ENCODE measurements at regions not wholly inside any gene's neighbourhood (a gene's known extent, or its start where the extent isn't known, plus 50 kb on each side); places are given as distances from the start of the nearest gene placed in this dataset.

DNA sequence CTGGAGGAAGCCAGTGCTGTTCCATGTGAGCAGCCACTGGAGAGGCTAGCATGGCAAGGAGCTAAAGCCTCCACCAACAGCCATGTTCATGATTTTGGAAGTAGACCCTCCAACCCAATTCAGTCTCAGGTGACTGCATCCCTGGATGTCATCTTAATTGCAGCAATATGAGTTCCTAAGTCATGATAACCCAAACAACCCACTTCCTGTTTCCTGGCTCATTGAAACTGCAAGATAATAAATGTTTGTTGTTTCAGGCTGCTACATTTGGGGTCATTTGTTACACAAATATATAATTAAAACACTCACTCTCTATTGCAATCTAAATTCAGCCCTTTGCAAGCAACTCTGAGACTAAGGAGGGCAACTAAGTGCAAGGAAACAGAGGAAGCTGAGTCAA, 62.4 kb upstream of the SLC24A5 start:
- DNase-seq: no peak

DNA sequence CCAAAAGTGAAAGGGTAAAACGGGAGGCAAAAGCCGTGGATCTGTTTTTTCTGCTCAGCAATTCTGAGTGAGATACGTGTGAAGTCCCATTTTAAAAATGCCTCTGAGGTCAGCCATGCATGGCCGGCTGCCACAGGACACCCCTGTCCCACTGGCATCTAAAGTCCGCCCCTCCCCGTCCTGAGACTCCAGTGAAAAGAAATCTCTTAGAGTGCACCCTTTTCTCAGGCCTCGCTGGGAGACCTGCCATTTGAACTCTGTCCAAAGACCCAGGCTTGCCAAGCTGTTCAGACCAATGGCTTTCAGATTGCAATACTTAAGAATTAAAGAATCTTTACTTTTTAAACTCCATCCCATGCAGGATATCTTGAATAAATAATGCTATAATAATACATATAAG, 61.0 kb upstream of the SLC24A5 start:
- DNase-seq: no peak

DNA sequence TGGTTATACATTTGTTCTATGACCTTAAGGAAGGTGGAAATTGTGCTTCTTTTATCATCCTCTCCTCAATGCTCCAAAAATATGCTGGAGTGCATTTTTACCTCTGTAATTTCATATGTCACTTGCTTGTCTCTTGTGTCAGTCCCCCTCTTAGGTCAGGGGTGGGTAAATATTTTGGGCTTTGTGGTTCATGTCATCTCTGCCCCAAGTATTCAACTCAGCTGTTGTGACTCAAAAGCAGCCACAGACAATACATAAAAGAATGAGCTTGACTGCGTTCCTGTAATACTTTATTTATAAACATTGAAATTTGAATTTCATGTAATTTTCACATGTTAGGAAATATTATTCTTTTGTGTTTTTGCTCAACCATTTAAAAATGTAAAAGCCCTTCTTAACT, 60.4 kb upstream of the SLC24A5 start:
- DNase-seq: no peak

DNA sequence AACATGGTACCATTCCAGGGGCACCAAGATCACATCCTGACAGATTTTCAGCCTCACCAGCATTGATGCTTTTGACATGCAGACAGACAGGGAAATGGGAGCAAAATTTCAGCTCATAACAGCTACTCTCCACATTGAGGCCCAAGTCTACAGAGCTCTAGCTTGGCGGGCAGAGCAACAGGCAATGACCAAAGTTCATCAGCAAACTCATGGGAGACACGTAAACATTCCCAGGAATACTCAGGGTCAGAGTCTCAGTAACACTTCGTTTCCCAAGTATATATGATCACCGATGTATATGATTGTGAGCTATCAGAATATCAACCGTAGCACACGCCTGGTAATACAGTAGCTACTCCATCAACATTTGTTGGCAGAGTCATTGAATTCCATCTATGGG, 59.2 kb upstream of the SLC24A5 start:
- no peak for DNase-seq

DNA sequence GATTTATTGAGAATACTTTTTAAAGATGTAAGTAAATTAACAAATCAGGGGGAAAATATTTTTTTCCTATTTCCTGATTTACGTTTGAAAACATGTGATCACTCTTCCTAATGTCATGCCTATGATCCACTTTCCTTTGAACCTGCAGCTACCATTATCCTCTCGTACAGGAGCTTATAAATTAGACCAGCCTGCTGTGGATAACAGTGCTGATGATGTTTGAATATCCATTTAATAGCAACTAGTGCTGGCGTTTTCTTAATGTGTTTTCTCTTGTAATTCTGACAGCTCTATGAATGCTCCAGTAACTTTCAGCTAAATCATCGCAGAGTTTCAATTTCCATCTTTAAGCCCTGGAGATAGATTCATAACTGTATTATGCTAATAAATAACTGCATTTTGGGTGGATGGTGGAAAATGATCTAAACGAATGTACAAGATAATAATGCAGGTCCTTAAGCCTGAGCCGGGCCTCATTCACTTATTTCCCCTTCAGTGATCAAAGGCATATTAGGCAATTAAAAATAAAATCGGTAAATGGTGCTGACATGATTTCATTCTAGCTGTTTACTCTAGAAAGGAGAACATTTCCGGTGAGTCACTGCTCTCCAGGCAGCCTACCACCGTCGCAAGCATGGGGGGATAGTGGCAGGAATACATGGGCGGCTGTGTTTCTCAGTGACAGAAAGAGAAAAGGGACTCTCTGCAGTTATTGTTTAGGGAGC, 58.5 kb upstream of the SLC24A5 start:
- DNase-seq: no peak

DNA sequence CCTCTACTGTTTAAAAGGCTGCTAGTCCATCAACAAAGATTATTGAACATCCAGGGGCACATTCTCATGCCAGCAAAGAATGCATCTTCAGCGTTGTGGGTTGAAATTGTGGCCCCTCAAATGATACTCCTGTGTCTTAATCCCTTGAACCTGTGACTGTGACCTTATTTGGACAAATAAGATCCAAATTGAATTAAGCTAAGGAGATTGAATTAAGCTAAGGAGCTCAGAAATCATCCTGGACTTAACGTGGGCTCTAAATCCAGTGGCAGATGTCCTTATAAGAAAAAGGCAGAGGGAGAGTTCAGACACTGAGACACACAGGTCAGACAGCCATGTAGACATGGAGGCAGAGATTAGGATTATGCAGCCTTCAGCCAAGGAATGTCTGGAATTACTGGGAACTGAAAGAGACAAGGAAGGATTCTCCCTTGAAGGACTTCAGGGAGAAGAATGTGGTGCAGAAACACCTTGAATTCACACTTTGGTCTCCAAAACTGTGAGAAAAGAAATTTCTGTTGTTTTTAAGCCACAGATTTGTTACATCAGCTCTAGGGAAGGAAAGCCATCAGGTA, 57.3 kb upstream of the SLC24A5 start:
- DNase-seq: no peak

DNA sequence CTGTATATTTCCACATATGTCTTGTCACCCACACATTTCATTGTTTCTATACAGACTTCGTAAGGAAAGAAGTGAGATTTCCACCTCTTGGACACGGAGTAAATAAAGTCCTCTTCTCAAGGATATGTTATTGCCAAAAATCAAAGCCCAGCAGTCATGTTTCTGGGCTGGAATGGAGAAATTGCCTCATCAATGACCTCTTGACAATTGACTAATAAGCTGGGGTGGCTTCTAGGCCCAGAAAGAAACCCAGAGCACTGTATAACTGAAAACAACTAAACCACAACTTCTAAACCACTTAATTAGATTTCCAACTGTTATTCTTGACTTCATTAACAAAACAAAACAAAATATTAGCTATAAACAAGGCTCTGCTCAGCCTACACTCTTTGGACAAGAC, 56.4 kb upstream of the SLC24A5 start:
- no peak for DNase-seq

DNA sequence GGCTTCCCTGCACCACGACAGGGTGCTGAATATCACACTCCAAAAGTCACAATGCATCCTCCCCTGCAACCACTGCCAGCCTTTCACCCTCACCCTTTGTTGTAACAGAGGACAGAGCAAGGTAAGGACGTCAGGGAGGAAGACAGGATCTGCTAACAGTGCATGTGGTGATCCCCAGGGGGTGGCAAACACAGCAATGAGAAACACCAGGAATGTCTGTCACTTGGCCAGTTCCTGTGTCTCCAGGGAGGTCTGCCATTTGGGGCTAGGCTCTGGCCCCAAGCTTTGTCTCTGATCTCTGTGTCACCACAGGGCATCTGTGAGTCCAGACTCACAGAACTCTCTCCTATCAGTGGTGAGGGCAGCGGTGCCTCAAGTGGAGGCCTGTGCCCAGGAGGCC, 54.3 kb upstream of the SLC24A5 start:
- no peak for DNase-seq
